Activated CD4-positive, alpha-beta T cell treated with anti-CD3 and anti-CD28 coated beads for 4 hours (primary cell): ENCODE measurements at regions not wholly inside any gene's neighbourhood (a gene's known extent, or its start where the extent isn't known, plus 50 kb on each side); places are given as distances from the start of the nearest gene placed in this dataset.
"Not testable (repeated sequence)": the region's sequence is repeated elsewhere in the genome, so short reads cannot be mapped to it uniquely, and the experiment has no call there.

Experiments used
- DNase-seq, 2 donors: peaks; one replicate each; pipeline ENCODE4 v3.0.0-alpha.2; 2020

DNA sequence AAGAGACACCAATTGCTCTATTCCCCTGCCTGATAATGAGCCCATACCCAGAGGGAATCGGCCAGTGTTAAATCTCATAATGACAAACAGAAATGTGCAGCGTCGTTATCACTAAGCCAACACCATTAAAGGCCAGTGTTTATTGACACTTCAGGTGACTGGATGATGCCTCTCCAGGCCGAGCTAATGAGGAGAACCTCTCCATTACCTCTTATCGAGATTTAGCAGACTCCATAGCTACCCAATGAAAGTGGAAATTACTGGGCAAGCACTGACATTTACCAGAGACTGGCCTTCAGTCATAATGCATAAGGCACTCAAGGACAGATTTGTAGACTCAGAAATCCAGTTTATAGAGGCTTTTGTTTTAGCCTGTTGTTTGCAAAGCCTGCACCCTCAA, 669.5 kb downstream of the MAFB start:
- no peak for DNase-seq

GRCh38 chr20:40017765-40018164, 671.3 kb downstream of the MAFB start:
- DNase-seq: no peak

DNA sequence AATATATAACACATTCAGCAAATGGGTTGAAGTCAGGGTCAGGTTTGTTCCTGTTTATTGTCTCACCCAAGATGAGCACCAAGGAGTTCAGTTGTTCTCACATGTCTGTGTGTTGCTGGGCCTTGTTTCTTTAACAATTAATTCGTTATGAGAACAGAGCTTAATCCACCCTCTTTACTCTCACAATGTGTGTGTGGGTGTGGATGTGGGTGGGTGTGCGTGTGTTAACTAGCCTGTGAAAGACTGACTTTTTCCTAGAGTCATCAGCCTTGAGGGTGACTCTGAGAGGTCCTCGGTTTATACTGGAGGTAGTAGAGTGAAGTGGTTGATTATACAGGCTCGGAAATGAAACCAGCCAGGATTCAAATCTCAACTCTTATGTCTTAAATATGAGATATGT, 672.1 kb downstream of the MAFB start:
- DNase-seq: no peak

DNA sequence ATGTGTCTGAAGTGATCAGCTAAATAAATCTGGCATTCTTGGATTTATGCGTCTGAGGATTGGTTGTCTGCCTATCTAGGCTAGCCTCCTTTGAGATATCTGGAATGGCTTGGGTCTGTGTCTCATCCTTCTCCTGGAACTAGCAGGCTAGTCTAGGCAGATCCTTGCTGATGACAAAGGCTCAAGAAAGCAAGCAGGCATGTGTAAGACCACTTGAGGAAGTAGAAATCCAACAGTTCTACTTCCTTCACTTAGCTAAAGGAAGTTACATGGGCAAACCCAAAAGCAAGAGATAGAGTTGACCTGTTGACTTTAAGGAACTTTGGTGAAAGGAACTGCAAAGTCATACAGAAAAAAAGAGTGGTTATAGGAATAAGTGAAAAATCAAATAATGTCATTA, 672.6 kb downstream of the MAFB start:
- no peak for DNase-seq

DNA sequence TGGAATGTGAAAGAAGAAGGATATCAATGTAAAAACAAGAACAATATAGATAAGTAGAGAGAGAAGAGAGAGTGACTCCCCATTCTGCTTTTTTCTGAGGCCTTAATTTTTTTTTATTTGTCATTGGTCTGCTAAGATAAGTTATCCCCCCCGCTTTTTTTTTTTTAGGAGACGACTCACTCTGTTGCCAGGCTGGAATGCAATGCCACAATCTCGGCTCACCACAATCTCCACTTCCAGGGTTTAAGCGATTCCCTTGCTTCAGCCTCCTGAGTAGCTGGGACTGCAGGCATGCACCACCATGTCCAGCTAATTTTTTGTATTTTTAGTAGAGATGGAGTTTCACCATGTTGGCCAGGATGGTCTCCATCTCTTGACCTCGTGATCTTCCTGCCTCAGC, 677.0 kb downstream of the MAFB start:
- DNase-seq: not testable (repeated sequence)

GRCh38 chr20:40010483-40010882, 678.6 kb downstream of the MAFB start:
- DNase-seq: no peak

DNA sequence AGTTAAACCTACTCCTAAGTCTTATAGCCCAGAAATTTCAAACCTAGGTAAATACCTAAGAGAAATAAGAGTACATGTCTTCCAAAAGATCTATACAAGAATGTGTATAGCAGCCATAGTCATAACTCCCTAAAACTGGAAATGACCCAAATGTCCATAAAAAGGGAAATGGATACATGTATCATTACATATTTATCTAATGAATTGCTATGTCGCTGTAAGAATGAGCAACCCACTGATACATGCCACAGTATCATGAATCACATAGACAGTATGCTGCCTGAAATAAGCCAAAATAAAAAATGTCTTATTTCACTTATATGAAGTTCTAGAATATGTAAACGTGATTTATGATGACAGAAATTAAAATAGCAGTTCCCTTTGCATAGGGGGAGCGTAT, 679.5 kb downstream of the MAFB start:
- DNase-seq: no peak

- DNase-seq: no peak
Measured at GRCh38 chr20:40008177-40008576, 680.9 kb downstream of the MAFB start.

- DNase-seq: no peak
Measured at GRCh38 chr20:40006168-40006860, 682.7 kb downstream of the MAFB start.

DNA sequence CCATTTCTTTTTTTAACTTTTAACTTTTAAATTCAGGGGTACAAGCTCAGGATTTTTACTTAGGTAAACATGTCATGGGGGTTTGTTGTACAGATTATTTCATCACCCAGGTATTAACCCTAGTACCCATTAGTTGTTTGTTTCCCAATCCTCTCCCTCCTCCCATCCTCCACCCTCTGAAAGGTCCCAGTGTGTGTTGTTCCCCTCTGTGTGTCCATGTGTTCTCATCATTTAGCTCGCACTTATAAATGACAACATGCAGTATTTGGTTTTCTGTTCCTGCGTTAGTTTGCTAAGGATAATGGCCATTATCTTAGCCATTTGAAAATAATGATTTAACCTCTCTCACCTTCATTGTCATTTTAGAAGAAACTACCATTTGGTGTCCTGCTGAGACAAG, 684.9 kb downstream of the MAFB start:
- not testable (repeated sequence) for DNase-seq

- DNase-seq: no peak
Measured at GRCh38 chr20:39993742-39994141, 695.3 kb downstream of the MAFB start.

DNA sequence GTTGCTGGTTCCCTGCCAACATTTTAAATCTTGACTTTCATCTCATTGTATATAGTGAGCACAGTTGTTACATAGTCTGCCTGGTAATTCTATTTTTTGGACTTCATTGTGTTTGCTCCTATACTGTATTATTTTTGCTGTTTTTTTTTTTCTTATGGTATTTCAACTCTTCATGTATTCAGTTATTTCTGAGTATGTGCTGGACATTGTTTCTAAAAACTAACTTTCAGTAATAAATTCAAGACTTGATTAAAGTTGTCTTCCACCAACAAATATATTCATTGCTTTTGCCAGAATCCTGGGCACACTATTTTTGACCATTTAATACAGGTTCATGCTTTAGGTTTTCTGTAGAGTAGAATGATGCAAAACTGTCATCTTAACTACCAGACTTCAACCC, 698.3 kb downstream of the MAFB start:
- DNase-seq: no peak

GRCh38 chr20:39988991-39989390, 700.0 kb downstream of the MAFB start:
- DNase-seq: no peak

DNA sequence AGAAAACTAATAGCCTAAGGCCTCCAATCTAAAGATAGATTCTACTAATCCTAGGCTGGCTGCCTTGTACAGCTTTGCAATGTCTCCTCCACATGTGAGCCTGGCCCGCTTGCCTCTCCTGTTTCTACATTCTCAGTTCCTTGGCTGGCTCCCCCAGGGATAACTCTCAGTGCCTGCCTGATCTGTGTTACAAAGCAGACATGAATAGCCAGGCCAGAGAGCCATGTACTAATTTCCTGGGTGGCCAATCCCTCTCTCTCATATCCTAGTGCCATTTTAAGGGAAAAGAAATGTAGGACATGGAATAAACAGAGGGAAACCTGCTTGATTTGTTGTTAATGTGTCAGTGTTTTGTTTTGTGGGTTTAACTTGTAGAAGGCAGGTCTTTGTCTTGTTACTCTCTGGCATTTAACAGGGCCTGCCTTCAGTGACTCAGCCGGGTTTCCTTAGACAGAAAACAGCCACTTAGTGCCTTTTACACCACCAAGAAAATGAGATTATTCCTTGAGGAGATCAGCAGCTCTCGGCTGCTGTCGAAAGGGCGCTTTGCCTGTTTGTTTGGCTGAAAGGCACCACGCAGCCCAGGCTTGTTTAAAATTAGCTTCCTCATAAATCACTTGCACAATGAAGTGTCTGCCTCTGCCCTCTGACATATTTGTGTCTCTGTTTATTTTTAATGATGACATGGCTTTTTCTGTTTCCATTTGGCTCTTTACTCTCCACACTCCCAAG, 702.7 kb downstream of the MAFB start:
- DNase-seq: no peak

GRCh38 chr20:39985271-39985827, 703.7 kb downstream of the MAFB start:
- DNase-seq: no peak

- DNase-seq: no peak
Measured at GRCh38 chr20:39983655-39984054, 705.4 kb downstream of the MAFB start.

GRCh38 chr20:39983183-39983582, 705.9 kb downstream of the MAFB start:
- no peak for DNase-seq

DNA sequence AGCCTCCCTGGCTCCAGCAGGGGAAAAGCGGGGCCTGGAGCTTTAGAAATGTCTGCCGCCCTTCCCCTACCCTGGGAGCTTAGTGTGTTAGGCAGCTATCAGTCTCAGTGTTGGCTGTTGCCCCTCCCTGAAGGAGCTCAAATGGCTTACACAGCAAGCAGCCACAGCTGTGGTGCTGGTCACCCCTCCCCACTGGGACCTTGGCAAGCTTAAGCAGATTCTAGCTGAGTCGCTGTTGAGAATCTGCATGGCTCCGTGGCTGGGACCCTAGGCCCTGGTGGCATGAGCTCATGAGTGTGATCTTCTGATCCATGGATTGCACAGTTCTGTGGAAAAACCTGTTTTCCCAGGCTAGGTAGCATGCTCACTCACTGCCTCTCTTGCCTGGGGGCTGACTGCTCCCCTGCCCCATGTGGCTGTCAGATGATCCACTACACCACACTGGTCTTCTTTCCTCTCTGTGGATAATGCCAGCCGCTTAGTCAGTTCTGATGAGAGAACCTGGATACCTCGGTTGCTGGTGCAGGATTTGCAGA, 714.0 kb downstream of the MAFB start:
- DNase-seq: no peak

- no peak for DNase-seq
Measured at GRCh38 chr20:39968495-39968894, 720.5 kb downstream of the MAFB start.

- no peak for DNase-seq
Measured at GRCh38 chr20:39967806-39968205, 721.2 kb downstream of the MAFB start.

- no peak for DNase-seq
Measured at GRCh38 chr20:39961637-39962244, 727.3 kb downstream of the MAFB start.

GRCh38 chr20:39960522-39961428, 728.3 kb downstream of the MAFB start:
- no peak for DNase-seq

DNA sequence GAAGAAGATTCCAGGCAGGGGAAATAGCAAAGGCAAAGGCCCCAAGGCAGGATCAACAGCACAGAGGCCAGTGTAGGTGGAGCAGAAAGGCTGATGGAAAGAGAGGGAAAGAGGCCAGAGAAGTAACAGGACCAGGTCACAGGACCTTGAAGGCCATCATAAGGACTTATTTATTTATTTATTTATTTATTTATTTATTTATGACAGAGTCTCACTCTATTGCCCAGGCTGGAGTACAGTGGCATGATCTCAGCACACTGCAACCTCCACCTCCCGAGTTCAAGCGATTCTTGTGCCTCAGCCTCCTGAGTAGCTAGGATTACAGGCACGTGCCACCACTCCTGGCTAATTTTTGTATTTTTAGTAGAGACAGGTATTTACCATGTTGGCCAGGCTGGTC, 731.1 kb downstream of the MAFB start:
- DNase-seq: not testable (repeated sequence)
